ENCODE measurements at regions not wholly inside any gene's neighbourhood (a gene's known extent, or its start where the extent isn't known, plus 50 kb on each side); places are given as distances from the start of the nearest gene placed in this dataset.

DNA sequence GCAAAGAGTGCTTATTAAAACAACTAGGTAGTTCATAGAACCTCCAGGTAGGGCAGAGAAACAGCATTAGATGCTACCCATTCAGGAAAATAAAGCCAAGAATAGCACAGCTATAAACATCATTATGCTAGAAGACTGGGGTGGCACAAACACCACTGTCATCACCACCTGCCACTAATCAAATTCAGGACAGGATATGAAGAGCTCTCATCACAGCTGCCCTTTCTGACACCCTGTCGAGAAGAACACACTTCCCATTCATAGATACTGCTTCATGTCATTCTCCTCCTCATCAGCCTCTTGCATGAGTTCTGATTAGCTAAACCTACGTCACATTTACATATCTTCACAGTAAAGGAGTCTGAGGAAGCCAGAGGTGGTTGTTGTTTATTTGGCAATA lies 692.3 kb upstream of the HS3ST1 start:
- TF ChIP-seq, protein P1, sequence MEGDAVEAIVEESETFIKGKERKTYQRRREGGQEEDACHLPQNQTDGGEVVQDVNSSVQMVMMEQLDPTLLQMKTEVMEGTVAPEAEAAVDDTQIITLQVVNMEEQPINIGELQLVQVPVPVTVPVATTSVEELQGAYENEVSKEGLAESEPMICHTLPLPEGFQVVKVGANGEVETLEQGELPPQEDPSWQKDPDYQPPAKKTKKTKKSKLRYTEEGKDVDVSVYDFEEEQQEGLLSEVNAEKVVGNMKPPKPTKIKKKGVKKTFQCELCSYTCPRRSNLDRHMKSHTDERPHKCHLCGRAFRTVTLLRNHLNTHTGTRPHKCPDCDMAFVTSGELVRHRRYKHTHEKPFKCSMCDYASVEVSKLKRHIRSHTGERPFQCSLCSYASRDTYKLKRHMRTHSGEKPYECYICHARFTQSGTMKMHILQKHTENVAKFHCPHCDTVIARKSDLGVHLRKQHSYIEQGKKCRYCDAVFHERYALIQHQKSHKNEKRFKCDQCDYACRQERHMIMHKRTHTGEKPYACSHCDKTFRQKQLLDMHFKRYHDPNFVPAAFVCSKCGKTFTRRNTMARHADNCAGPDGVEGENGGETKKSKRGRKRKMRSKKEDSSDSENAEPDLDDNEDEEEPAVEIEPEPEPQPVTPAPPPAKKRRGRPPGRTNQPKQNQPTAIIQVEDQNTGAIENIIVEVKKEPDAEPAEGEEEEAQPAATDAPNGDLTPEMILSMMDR (IDR thresholded peaks at IDR 0.05): no peak
- no peak for TF ChIP-seq POLR2A (IDR thresholded peaks at IDR 0.05)
